H1 (cell line): ENCODE measurements at regions not wholly inside any gene's neighbourhood (a gene's known extent, or its start where the extent isn't known, plus 50 kb on each side); places are given as distances from the start of the nearest gene placed in this dataset.

Source experiments
- BACH1 ChIP-seq: IDR thresholded peaks from 2 replicates; pipeline ENCODE4 v1.6.1; 2012; ENCODE audit warnings: low read length, improper control_type of control experiment

GRCh38 chr7:18202315-18203045 is 174.8 kb upstream of the PRPS1L1 start (continued):
- TF ChIP-seq BACH1: no peak
